OCI-LY3 (cell line): ENCODE measurements at regions not wholly inside any gene's neighbourhood (a gene's known extent, or its start where the extent isn't known, plus 50 kb on each side); places are given as distances from the start of the nearest gene placed in this dataset.

Experiments
- CTCF ChIP-seq: fragments of 200-600, 300-600 bp; sonication (generic); IDR thresholded peaks from 2 replicates; pipeline ENCODE4 v1.5.1; 2014; ENCODE audit warnings: antibody characterized with exemption, low read length, low read depth
- EZH2phosphoT487 ChIP-seq: fragments of 200-600 bp; shearing (Covaris generic); IDR thresholded peaks from 2 replicates; pipeline ENCODE4 v1.6.1; 2018; ENCODE audit warnings: antibody characterized with exemption, mixed run types, low read depth

GRCh38 chr16:72621651-72622050 lies 426.3 kb downstream of the ZFHX3 start:
- no peak for TF ChIP-seq CTCF
- no peak for TF ChIP-seq EZH2phosphoT487
